Fibroblast of skin of abdomen (primary cell): ENCODE measurements at regions not wholly inside any gene's neighbourhood (a gene's known extent, or its start where the extent isn't known, plus 50 kb on each side); places are given as distances from the start of the nearest gene placed in this dataset.
"Not testable (repeated sequence)": the region's sequence is repeated elsewhere in the genome, so short reads cannot be mapped to it uniquely, and the experiment has no call there.

ENCODE experiments used
- DNase-seq: peaks from one replicate; pipeline ENCODE4 v3.0.0-alpha.2; 2013

DNA sequence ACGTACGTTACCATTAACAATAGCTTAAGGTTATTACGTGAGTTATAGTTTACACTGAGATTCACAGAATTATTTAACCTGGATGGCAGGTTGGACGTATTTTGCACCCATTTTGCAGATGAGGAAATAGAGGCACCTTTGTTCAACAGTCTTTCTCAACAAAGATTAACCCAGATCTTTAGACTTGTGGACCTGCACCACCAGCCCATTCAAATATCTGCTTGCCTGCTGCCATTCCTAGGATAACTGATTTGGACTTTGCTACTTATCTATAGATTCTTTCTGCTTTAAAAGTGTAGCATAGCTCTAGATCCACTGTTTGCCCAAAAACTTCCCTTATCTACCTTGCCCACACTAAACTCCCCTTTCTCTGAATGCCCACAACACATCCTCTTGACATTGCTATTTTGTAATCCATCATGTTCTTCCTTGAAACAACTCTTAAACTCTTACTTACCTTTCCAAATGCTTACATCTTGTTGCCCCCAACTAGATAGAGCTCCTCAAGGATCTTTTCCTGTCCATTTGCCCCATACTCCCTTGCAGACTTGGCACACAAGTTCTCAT, 56.4 kb upstream of the TNFAIP3 start:
- DNase-seq: no peak

DNA sequence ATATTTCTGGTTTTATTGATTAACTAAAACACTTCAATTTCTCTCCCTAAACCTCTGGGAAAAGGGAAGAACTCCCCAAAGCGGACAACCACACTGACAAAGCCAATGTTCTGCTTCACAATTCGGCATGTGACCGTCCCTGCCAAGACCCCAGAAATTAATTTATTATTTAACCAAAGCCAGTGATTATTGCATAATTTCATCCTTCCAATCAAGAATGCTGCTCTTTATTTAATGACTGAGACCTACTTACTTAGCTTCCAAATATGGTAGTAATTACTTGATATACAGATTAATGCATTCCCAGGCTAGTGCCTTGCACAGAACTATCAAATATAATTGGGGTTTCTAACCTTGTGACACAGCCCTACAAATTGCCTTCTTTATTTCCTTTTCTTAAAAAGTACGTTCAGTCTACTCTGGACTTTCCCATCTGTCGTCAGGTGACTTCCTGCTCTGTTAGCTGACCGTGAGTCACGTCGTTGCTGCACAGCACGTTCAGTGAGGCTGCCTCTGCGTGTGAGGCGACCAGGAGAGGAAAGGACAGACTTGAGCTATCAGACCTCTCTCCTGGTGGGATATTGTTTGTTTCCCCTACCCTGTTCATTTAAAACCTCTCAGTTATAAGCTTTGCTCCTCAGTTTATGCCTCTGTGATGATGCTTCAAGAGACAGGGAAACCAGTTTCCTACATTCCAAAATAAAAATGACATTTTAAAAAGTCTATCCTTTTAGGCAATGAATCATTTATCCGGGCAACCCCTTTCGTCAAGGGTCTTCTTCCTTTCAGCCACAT, 55.7 kb upstream of the TNFAIP3 start:
- DNase-seq: peak; percentile 76

DNA sequence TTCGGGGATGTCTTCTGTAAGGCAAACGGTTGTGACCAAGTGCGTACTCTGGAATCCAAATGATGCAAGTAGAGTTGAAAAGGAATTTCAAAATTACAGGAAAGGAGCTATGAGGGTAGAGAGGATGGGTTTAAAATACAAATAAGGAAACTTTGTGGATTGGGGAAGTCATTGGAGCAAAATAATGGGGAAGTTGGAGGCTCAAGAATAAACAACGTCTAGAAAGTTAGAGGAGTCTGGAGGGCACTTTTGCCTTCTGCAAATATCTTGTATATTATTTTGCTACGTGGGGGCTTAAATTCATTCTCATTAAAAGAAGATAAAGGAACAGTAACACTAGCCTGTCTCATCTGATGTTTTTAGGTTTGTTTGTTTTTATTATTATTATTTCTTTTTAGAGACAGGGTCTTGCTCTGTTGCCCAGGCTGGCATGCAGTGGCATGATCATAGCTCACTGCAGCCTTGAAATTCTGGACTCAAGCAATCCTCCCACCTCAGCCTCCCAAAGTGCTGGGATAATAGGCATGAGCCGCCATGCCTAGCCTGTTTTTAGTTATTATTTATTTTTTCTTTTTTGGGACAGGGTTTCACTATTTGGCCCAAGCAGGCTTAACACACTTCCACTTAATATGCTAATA, 55.0 kb upstream of the TNFAIP3 start:
- no peak for DNase-seq

DNA sequence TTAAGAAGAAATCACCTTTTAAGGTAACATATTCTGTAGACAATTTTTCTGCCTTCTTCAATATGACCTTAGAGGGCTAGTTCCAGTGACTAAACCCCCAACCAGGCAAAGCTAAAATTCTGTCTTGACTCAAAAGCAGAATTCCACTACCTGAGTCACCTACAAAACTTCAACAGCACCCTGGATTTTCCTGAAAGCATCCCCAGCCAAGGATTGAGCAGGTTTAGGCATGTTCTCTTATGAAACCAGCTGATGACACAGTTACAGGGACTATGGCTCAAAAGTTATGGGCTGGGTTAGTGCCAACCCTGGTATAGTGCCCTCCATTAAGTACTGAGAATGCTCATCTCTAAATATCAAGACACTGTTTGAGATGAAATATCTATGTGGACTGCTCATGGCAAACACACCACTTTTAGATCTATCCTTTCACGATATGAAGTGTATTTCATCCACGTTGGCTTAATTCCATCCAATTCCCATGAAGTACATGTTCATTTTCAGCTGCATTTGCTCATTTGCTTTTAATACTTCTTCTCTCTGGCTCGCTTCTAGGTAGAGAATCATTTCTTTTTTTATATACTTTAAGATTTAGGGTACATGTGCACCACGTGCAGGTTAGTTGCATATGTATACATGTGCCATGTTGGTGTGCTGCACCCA, 53.6 kb upstream of the TNFAIP3 start:
- DNase-seq: no peak

DNA sequence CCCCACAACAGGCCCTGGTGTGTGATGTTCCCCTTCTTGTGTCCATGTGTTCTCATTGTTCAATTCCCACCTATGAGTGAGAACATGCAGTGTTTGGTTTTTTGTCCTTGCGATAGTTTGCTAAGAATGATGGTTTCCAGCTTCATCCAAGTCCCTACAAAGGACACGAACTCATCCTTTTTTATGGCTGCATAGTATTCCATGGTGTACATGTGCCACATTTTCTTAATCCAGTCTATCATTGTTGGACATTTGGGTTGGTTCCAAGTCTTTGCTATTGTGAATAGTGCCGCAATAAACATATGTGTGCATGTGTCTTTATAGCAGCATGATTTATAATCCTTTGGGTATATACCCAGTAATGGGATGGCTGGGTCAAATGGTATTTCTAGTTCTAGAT, 53.0 kb upstream of the TNFAIP3 start:
- DNase-seq: not testable (repeated sequence)

- DNase-seq: no peak
These were observed 51.4 kb upstream of the TNFAIP3 start for GRCh38 chr6:137815692-137816091.

- DNase-seq: no peak
These were observed 50.9 kb upstream of the TNFAIP3 start for GRCh38 chr6:137816133-137816579.

DNA sequence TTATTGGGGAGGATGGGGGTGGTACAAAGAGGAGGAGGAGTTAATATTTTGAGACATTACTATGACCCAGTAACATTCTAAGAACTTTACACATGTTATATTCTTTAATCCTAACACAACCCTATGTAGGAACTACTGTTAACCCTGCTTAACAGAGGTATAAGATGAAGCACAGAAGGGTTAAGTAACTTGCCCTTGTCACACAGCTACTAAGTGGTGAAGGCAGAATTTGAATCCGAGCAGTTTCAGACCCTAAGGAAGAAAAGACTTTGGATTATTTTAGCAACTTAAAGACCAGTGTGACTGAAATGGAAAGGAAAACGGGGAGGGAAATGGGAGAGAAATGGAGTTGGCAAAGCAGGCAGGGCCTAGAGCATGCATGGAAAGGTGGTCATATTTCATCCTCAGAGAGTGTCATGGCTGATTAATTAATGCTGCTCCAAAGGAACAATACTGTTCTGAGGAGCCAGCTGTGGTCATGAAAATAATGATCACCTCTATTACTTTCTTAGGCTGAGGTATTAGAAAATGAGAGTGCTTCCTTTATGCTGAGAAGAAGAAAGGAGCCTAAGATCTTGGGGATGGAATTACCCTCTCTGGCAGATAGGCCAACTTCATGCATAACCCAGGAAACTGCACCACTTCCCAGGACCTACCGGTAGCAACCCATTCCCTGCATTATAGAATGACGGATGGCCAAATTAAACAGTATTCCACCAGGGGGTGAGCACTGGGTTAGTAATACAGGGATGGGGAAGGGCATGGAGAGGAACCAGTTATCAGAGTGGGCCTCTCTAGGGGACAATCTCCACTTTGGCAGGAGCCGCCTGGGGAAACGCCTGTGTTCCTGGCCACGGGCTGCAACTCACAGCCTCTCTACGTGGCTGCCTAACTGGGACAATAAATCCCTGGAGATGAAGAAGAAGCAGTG, 50.1 kb upstream of the TNFAIP3 start:
- no peak for DNase-seq
